Stimulated activated CD4-positive, alpha-beta T cell treated with anti-CD3 and anti-CD28 coated beads, Interleukin-12 subunit alpha, Interleukin-12 subunit beta, amount 100 ng/mL, for 48 hours (primary cell): ENCODE measurements at regions not wholly inside any gene's neighbourhood (a gene's known extent, or its start where the extent isn't known, plus 50 kb on each side); places are given as distances from the start of the nearest gene placed in this dataset.
A peak's percentile ranks its signal among the peaks of the same experiment; 100 is the strongest.
"Not testable (repeated sequence)": the region's sequence is repeated elsewhere in the genome, so short reads cannot be mapped to it uniquely, and the experiment has no call there.

Source experiments
- DNase-seq, 3 donors: peaks; one replicate each; pipeline ENCODE4 v3.0.0-alpha.2; 2020; ENCODE audit warnings: low read depth in 2 of 3, low spot score in 1 of 3

GRCh38 chr12:4193821-4194220, 79.7 kb upstream of the CCND2 start:
- no peak for DNase-seq

GRCh38 chr12:4191642-4192041, 81.9 kb upstream of the CCND2 start:
- DNase-seq: no peak

- no peak for DNase-seq
Observed at GRCh38 chr12:4191149-4191548, 82.4 kb upstream of the CCND2 start.

GRCh38 chr12:4190366-4191063, 83.0 kb upstream of the CCND2 start:
- no peak for DNase-seq

GRCh38 chr12:4189721-4190120, 83.8 kb upstream of the CCND2 start:
- DNase-seq: no peak

- DNase-seq: no peak
Observed at GRCh38 chr12:4187916-4188315, 85.6 kb upstream of the CCND2 start.

- DNase-seq: not testable (repeated sequence)
Observed at GRCh38 chr12:4187315-4187714, 86.2 kb upstream of the CCND2 start.

- DNase-seq: no peak
Observed at GRCh38 chr12:4178424-4179170, 95.0 kb upstream of the CCND2 start.

- no peak for DNase-seq
Observed at GRCh38 chr12:4177262-4177661, 96.3 kb upstream of the CCND2 start.

- no peak for DNase-seq
Observed at GRCh38 chr12:4176168-4176567, 97.4 kb upstream of the CCND2 start.

- no peak for DNase-seq
Observed at GRCh38 chr12:4174417-4174816, 99.1 kb upstream of the CCND2 start.

GRCh38 chr12:4172999-4173398, 100.6 kb upstream of the CCND2 start:
- DNase-seq: no peak

GRCh38 chr12:4171742-4172141, 101.8 kb upstream of the CCND2 start:
- DNase-seq: no peak

- DNase-seq: peak in 1 of 3 donors; percentile 36
Observed at GRCh38 chr12:4169959-4170358, 103.6 kb upstream of the CCND2 start.

GRCh38 chr12:4169531-4169930, 104.0 kb upstream of the CCND2 start:
- no peak for DNase-seq

GRCh38 chr12:4168036-4168435, 105.5 kb upstream of the CCND2 start:
- no peak for DNase-seq

GRCh38 chr12:4164559-4165558, 108.7 kb upstream of the CCND2 start:
- peak in 2 of 3 donors; percentile 53 to 59 for DNase-seq

GRCh38 chr12:4164188-4164558, 109.4 kb upstream of the CCND2 start:
- DNase-seq: no peak

- DNase-seq: no peak
Observed at GRCh38 chr12:4161718-4162117, 111.8 kb upstream of the CCND2 start.

- DNase-seq: no peak
Observed at GRCh38 chr12:4160314-4161040, 113.1 kb upstream of the CCND2 start.

- DNase-seq: no peak
Observed at GRCh38 chr12:4159851-4160250, 113.7 kb upstream of the CCND2 start.
